BJ (cell line): ENCODE measurements at regions not wholly inside any gene's neighbourhood (a gene's known extent, or its start where the extent isn't known, plus 50 kb on each side); places are given as distances from the start of the nearest gene placed in this dataset.

ENCODE experiments used
- CTCF ChIA-PET: fragments of 350-600 bp; formaldehyde crosslinking; extraction: SDS; loops from one replicate; lab custom pipeline; 2021; ENCODE audit warnings: antibody characterized with exemption, inconsistent platforms; lab: Yijun Ruan, JAX
- POLR2A ChIA-PET: fragments of 300-600 bp; sonication (Branson Sonifier 250); formaldehyde crosslinking; extraction: SDS; loops from one replicate; lab custom pipeline; 2021; ENCODE audit warnings: antibody characterized with exemption; lab: Charles Lee
- DNase-seq: peaks from one replicate; pipeline ENCODE4 v3.0.0-alpha.2; 2011; ENCODE audit warnings: low read depth
- H3K27me3 ChIP-seq: 2 replicates; pipeline ENCODE4 v1.6.0; 2011; ENCODE audit warnings: low read length; ENCODE audit not compliant: control insufficient read depth, insufficient read depth
- H3K36me3 ChIP-seq: 2 replicates; pipeline ENCODE4 v1.5.1; 2011; ENCODE audit warnings: low read length; ENCODE audit not compliant: control insufficient read depth, insufficient read depth
- H3K4me3 ChIP-seq: 2 replicates; pipeline ENCODE4 v1.5.1; 2011; ENCODE audit warnings: low read depth, mild to moderate bottlenecking, control low read depth, low read length
- TF ChIP-seq, protein P1 (sequence below): IDR thresholded peaks from 2 replicates; pipeline ENCODE4 v1.5.1; 2011; ENCODE audit warnings: low read depth, mild to moderate bottlenecking, control low read depth, inconsistent platforms, low read length, moderate library complexity; ENCODE audit not compliant: insufficient read depth

DNA sequence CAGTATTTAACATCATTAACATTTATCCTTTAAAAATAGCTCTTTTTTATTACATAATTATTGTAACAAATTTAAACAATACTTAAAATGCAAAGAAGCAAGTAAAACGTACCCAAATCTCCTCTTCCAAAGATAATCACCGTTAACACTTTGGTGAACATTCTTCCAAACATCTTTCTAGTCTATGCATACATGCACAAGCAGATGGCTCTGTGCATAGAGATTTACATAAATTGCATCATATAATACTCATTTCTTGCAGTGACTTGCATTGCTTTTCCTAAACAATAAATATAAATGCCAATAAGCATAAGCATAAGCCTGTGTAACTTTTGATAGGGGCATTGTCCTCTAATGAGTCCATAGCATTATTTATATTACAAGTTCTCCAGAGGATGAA, 89.4 kb upstream of the PALS2 start:
- ChIA-PET POLR2A (no interaction called here), CTCF (no interaction called here)

DNA sequence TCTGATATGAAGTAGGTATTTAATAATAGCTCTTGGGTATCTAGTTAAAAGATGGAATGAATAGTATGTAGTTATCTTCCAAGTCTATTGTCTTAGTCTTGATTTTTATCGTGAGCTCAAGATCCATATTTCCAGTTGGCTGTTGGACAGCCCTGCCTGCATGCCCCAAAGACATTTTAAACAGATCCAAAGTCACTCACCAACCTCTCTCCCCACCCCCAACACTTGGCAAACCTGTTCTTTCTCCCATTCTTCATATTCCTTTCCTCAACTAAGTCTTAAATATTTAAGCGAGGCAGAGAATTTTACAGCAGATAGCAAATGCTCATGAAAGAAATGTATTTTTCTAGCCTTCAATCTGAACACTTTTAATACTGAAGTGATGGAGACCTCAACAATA, 80.7 kb upstream of the PALS2 start:
- TF ChIP-seq, protein P1, sequence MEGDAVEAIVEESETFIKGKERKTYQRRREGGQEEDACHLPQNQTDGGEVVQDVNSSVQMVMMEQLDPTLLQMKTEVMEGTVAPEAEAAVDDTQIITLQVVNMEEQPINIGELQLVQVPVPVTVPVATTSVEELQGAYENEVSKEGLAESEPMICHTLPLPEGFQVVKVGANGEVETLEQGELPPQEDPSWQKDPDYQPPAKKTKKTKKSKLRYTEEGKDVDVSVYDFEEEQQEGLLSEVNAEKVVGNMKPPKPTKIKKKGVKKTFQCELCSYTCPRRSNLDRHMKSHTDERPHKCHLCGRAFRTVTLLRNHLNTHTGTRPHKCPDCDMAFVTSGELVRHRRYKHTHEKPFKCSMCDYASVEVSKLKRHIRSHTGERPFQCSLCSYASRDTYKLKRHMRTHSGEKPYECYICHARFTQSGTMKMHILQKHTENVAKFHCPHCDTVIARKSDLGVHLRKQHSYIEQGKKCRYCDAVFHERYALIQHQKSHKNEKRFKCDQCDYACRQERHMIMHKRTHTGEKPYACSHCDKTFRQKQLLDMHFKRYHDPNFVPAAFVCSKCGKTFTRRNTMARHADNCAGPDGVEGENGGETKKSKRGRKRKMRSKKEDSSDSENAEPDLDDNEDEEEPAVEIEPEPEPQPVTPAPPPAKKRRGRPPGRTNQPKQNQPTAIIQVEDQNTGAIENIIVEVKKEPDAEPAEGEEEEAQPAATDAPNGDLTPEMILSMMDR = no peak
- H3K27me3 ChIP-seq = peaks cover 1% of the 10 kb centered on the region; the same call in 1 of the 2 replicates
- no peak overlapping the region for H3K4me3 ChIP-seq
- H3K36me3 ChIP-seq = no peaks in the 10 kb centered on the region
- ChIA-PET CTCF (no interaction called here), POLR2A (no interaction called here)
- DNase-seq = no peak

More for the DNA sequence above, 89.4 kb upstream of the PALS2 start:
- TF ChIP-seq, protein P1 = no peak
- Histone ChIP-seq H3K36me3 (no peaks in the 10 kb centered on the region), H3K27me3 (no peaks in the 10 kb centered on the region), H3K4me3 (no peak overlapping the region)
- DNase-seq = no peak

DNA sequence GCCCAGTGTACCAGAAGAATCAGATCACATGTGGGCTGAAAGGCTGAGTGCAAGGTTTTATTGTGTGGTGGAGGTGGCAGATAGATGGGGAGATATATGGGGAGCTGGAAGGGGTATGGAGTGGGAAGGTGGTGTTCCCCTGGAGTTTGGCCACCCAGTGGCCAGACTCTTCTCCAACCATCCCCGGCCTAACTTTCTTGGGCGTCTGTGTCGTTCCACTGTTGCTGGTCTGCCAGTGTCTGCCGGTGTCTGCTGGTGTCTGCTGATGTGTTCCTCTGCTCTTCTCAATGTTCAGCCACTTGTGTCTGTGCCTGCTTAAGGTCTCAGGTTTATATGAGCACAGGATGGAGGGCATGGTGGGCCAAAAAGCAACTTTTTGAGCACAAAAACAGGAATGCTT, 78.4 kb upstream of the PALS2 start:
- H3K27me3 ChIP-seq = peaks cover 1% of the 10 kb centered on the region; the same call in 1 of the 2 replicates
- TF ChIP-seq, protein P1 = no peak
- CTCF ChIA-PET = no interaction called here
- POLR2A ChIA-PET = no interaction called here
- H3K36me3 ChIP-seq = no peaks in the 10 kb centered on the region
- DNase-seq = no peak
- H3K4me3 ChIP-seq = no peak overlapping the region

DNA sequence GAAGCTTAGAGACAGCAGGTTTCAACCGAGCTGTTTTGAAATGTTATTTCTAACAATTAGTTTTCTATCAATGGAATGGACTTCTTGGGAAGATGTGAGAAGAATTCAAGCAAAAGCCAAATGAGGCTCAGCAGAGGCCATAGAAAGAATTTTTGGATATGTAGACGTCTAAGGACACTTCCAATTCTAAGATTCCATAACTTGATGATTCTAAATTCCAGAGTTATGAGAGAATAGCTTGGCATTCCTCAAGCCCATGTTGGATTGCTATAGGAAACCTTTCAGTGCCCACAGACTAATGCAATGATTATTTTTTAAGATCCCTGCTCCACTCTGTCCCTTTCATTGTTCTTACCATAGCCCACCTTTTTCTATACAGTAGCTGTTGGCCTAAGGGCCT, 77.2 kb upstream of the PALS2 start:
- no peak for DNase-seq
- CTCF ChIA-PET = no interaction called here

DNA sequence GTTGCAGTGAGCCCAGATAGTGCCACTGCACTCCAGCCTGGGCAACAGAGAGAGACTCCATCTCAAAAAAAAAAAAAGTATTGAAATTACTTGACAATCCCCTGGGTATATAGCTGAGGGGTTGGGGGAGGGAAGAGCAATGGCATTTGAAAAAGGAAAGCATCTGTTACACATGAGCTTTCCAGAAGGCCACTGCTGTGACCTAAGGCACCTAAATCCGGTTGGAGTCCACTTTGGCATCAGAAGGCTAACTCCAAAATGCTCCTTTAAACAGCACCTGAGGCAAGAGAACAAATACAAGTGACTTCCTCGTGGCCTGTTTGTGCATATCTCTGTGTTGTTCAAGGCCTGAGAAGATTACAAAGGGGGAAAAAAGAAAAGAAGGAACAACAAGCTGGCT, 74.8 kb upstream of the PALS2 start:
- CTCF ChIA-PET = no interaction called here
- no peaks in the 10 kb centered on the region for H3K36me3 ChIP-seq
- DNase-seq = no peak
- H3K27me3 ChIP-seq = peaks cover 1% of the 10 kb centered on the region; the same call in 1 of the 2 replicates
- POLR2A ChIA-PET = no interaction called here
- no peak overlapping the region for H3K4me3 ChIP-seq
- TF ChIP-seq, protein P1 = no peak

More for the DNA sequence above, 77.2 kb upstream of the PALS2 start:
- Histone ChIP-seq H3K36me3 (no peaks in the 10 kb centered on the region), H3K27me3 (peaks cover 1% of the 10 kb centered on the region; the same call in 1 of the 2 replicates), H3K4me3 (no peak overlapping the region)
- TF ChIP-seq, protein P1 = no peak
- POLR2A ChIA-PET = no interaction called here
